ENCODE measurements at regions not wholly inside any gene's neighbourhood (a gene's known extent, or its start where the extent isn't known, plus 50 kb on each side); places are given as distances from the start of the nearest gene placed in this dataset.

- H3K27ac ChIP-seq: no peak overlapping the region
- TF ChIP-seq CTCF (IDR thresholded peaks at IDR 0.05): no peak
- DNase-seq (no peak), ATAC-seq (no peak)
- H3K4me1 ChIP-seq: peaks cover 0 to 9% of the 10 kb centered on the region in 2 donors
- intact Hi-C loops (cut with DNase I): no loop called here
- peaks cover 4 to 27% of the 10 kb centered on the region in 2 donors for H3K27me3 ChIP-seq
- no peaks in the 10 kb centered on the region for H3K9me3 ChIP-seq
- no peaks in the 10 kb centered on the region for H3K36me3 ChIP-seq
- H3K4me3 ChIP-seq: no peak overlapping the region
These were observed 1034.4 kb downstream of the IGSF11 start for GRCh38 chr3:118000219-118000618.

GRCh38 chr3:118001380-118001779 is 1033.3 kb downstream of the IGSF11 start:
- DNase-seq (no peak), ATAC-seq (no peak)
- Histone ChIP-seq H3K27me3 (peaks cover 4 to 15% of the 10 kb centered on the region in 2 donors), H3K36me3 (no peaks in the 10 kb centered on the region), H3K4me3 (no peak overlapping the region), H3K27ac (no peak overlapping the region), H3K9me3 (peaks cover 0 to 2% of the 10 kb centered on the region in 2 donors), H3K4me1 (peaks cover 0 to 9% of the 10 kb centered on the region in 2 donors)
- intact Hi-C loops (cut with DNase I): no loop called here
- TF ChIP-seq CTCF (IDR thresholded peaks at IDR 0.05): no peak

- Histone ChIP-seq H3K9me3 (no peaks in the 10 kb centered on the region), H3K36me3 (no peaks in the 10 kb centered on the region), H3K27ac (no peak overlapping the region), H3K27me3 (no peaks in the 10 kb centered on the region), H3K4me3 (no peak overlapping the region), H3K4me1 (no peaks in the 10 kb centered on the region)
- ATAC-seq (peak; percentile 93), DNase-seq (no peak)
- intact Hi-C loops (cut with DNase I): no loop called here
- TF ChIP-seq CTCF (IDR thresholded peaks at IDR 0.05): no peak
These were observed 1022.7 kb downstream of the IGSF11 start for GRCh38 chr3:118011910-118012309.

GRCh38 chr3:118029049-118029448 is 1005.6 kb downstream of the IGSF11 start:
- Histone ChIP-seq H3K9me3 (peaks cover 0 to 55% of the 10 kb centered on the region in 2 donors), H3K4me1 (no peaks in the 10 kb centered on the region), H3K27ac (no peak overlapping the region), H3K4me3 (no peak overlapping the region), H3K27me3 (no peaks in the 10 kb centered on the region), H3K36me3 (no peaks in the 10 kb centered on the region)
- intact Hi-C loops (cut with DNase I): no loop called here
- no peak for TF ChIP-seq CTCF (IDR thresholded peaks at IDR 0.05)
- no peak for DNase-seq
- ATAC-seq: no peak

- Histone ChIP-seq H3K9me3 (peaks cover 0 to 33% of the 10 kb centered on the region in 2 donors), H3K4me1 (no peaks in the 10 kb centered on the region), H3K36me3 (no peaks in the 10 kb centered on the region), H3K27me3 (no peaks in the 10 kb centered on the region), H3K4me3 (no peak overlapping the region), H3K27ac (no peak overlapping the region)
- TF ChIP-seq CTCF (IDR thresholded peaks at IDR 0.05): no peak
- no peak for DNase-seq
- ATAC-seq: no peak
- intact Hi-C loops (cut with DNase I): no loop called here
These were observed 998.4 kb downstream of the IGSF11 start for GRCh38 chr3:118036215-118036614.
